Neural progenitor cell (in vitro differentiated cells): ENCODE measurements at regions not wholly inside any gene's neighbourhood (a gene's known extent, or its start where the extent isn't known, plus 50 kb on each side); places are given as distances from the start of the nearest gene placed in this dataset.

Experiments used
- DNase-seq: peaks from one replicate; pipeline ENCODE4 v3.0.0-alpha.2; 2016; ENCODE audit warnings: low spot score
- H2AFZ ChIP-seq: fragments of 200-600 bp; sonication (generic); replicated peaks from 2 replicates; pipeline ENCODE4 v1.6.1; 2016; ENCODE audit warnings: antibody characterized with exemption
- H3F3A ChIP-seq: fragments of 200-600 bp; sonication (generic); 2 replicates; pipeline ENCODE4 v1.6.1; 2016; ENCODE audit warnings: antibody characterized with exemption, low read depth
- H3K27ac ChIP-seq: fragments of 200-600 bp; sonication (generic); 2 replicates; pipeline ENCODE4 v1.5.1; 2016; ENCODE audit warnings: mild to moderate bottlenecking
- H3K27me3 ChIP-seq: fragments of 200-600 bp; sonication (generic); 2 replicates; pipeline ENCODE4 v1.6.1; 2016; ENCODE audit warnings: mild to moderate bottlenecking, moderate library complexity
- H3K36me3 ChIP-seq: fragments of 200-600 bp; sonication (generic); 2 replicates; pipeline ENCODE4 v1.5.1; 2016
- H3K4me1 ChIP-seq: fragments of 200-600 bp; sonication (generic); 2 replicates; pipeline ENCODE4 v1.6.1; 2016; ENCODE audit warnings: mixed run types
- H3K4me2 ChIP-seq: fragments of 200-600 bp; sonication (generic); 2 replicates; pipeline ENCODE4 v1.6.1; 2016
- H3K4me3 ChIP-seq: fragments of 200-600 bp; sonication (generic); 2 replicates; pipeline ENCODE4 v1.5.1; 2016
- H3K79me2 ChIP-seq: fragments of 200-600 bp; sonication (generic); 2 replicates; pipeline ENCODE4 v1.6.1; 2016; ENCODE audit warnings: low read depth
- H3K9ac ChIP-seq: fragments of 200-600 bp; sonication (generic); 2 replicates; pipeline ENCODE4 v1.6.1; 2016
- H3K9me3 ChIP-seq: fragments of 200-600 bp; sonication (generic); 2 replicates; pipeline ENCODE4 v1.5.1; 2016; ENCODE audit warnings: low read depth
- H4K20me1 ChIP-seq: fragments of 200-600 bp; sonication (generic); 2 replicates; pipeline ENCODE4 v1.6.1; 2016; ENCODE audit warnings: low read depth
- H3K27ac Mint-ChIP-seq: 3 replicates; pipeline ENCODE4 v1.8.0; 2021; ENCODE audit warnings: mixed read lengths
- H3K27me3 Mint-ChIP-seq: 2 replicates; pipeline ENCODE4 v1.8.0; 2022; ENCODE audit warnings: low read depth, mild to moderate bottlenecking, inconsistent platforms, moderate library complexity, mixed read lengths; ENCODE audit not compliant: insufficient read depth
- H3K36me3 Mint-ChIP-seq: 3 replicates; pipeline ENCODE4 v1.8.0; 2021; ENCODE audit warnings: mixed read lengths
- H3K4me1 Mint-ChIP-seq: 3 replicates; pipeline ENCODE4 v1.8.0; 2021; ENCODE audit warnings: mixed read lengths
- H3K4me3 Mint-ChIP-seq: 3 replicates; pipeline ENCODE4 v1.8.0; 2021; ENCODE audit warnings: mild to moderate bottlenecking, moderate library complexity, mixed read lengths
- H3K9me3 Mint-ChIP-seq: 3 replicates; pipeline ENCODE4 v1.8.0; 2020; ENCODE audit warnings: mixed read lengths
- EZH2 ChIP-seq: fragments of 200-600 bp; sonication (generic); IDR thresholded peaks from 2 replicates; pipeline ENCODE4 v1.6.1; 2017; ENCODE audit warnings: antibody characterized with exemption, mild to moderate bottlenecking, moderate library complexity
- EZH2phosphoT487 ChIP-seq: fragments of 200-600 bp; sonication (generic); IDR thresholded peaks from 2 replicates; pipeline ENCODE4 v1.6.1; 2017; ENCODE audit warnings: antibody characterized with exemption
- TF ChIP-seq, protein P1 (sequence below): fragments of 200-600 bp; sonication (generic); IDR thresholded peaks from 2 replicates; pipeline ENCODE4 v1.5.1; 2017; ENCODE audit warnings: antibody characterized with exemption, mild to moderate bottlenecking

DNA sequence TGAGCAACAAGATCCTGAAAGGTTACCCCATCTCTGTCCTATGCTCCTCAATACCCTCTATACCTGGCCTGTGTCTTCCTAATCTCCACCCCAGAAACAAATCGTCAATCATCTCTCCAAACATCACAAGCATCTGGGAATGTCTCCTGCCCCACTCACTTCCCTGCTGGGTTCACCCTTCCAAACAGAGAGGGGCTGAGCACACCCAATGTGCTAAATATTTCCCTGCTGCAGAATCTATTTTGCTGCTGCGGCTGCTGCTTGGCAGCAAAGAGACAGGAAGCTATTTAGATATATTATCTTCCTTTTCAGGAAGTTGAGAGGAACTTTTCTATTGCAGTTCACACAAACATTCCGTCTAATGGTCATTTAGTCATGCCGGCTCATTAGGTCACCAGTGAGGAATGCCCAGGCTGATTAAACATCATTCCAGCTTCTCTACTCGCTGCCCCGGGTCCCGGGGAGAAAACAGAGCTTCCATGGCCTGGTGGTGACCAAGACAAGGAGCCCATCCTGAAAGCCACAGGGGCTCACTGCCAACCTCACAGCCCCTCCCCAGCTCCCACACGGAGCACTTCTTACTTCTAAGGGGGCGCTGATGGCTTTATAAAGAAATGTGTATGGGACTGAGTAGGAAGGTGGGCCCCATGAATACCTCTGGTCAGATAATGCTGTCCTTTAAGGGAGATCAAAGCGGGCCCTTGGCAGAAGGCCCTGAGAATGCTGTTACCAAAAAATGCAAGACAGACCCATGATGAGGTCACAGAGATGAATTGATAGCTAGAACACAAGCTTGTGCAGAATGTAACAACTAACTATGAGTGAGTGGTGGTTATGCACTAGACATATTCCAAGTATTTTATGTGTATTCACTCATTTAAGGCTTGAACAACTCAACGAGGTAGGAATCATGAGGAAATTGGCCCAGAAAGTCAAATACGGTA, 218.3 kb downstream of the SOX9 start:
- Histone ChIP-seq H4K20me1 (no peaks in the 10 kb centered on the region), H3K79me2 (no peaks in the 10 kb centered on the region), H3K9ac (no peak overlapping the region), H3K4me3 (no peak overlapping the region), H3K27ac (no peak overlapping the region), H3F3A (no peaks in the 10 kb centered on the region), H3K4me2 (no peak overlapping the region), H3K36me3 (no peaks in the 10 kb centered on the region), H3K27me3 (no peaks in the 10 kb centered on the region), H2AFZ (no peak overlapping the region), H3K9me3 (no peaks in the 10 kb centered on the region), H3K4me1 (peaks cover 14% of the 10 kb centered on the region)
- Mint-ChIP-seq H3K4me1 (peaks cover 38% of the 10 kb centered on the region), H3K9me3 (peaks cover 6% of the 10 kb centered on the region), H3K27me3 (peaks cover 4% of the 10 kb centered on the region), H3K4me3 (no peak overlapping the region), H3K27ac (no peak overlapping the region), H3K36me3 (no peaks in the 10 kb centered on the region)
- DNase-seq, result no peak
- TF ChIP-seq, protein P1, sequence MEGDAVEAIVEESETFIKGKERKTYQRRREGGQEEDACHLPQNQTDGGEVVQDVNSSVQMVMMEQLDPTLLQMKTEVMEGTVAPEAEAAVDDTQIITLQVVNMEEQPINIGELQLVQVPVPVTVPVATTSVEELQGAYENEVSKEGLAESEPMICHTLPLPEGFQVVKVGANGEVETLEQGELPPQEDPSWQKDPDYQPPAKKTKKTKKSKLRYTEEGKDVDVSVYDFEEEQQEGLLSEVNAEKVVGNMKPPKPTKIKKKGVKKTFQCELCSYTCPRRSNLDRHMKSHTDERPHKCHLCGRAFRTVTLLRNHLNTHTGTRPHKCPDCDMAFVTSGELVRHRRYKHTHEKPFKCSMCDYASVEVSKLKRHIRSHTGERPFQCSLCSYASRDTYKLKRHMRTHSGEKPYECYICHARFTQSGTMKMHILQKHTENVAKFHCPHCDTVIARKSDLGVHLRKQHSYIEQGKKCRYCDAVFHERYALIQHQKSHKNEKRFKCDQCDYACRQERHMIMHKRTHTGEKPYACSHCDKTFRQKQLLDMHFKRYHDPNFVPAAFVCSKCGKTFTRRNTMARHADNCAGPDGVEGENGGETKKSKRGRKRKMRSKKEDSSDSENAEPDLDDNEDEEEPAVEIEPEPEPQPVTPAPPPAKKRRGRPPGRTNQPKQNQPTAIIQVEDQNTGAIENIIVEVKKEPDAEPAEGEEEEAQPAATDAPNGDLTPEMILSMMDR, result no peak
- TF ChIP-seq EZH2phosphoT487, result no peak

DNA sequence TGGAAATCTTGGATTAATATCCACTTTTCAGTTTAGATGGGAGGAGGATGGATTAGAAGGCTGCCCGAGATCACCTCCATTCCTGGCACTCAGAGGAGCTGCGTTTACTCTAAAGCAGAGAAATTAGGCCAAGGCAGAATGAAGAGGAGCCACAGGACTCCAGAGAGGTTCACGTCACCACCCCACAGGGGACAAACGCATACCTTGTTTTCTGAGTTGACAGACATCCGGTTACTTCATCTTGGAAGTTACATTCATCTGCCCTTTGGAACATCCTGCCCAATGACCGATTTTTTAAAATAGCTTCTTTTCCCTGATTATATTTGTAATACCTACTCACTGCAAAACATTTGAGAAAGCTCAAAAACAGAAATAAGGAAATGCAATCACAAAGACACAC, 220.0 kb downstream of the SOX9 start:
- H3K36me3 ChIP-seq, result no peaks in the 10 kb centered on the region
- Mint-ChIP-seq H3K4me3 (no peak overlapping the region), H3K36me3 (no peaks in the 10 kb centered on the region), H3K27me3 (peaks cover 5% of the 10 kb centered on the region), H3K4me1 (peaks cover 36% of the 10 kb centered on the region), H3K9me3 (peaks cover 4% of the 10 kb centered on the region), H3K27ac (no peak overlapping the region)
- H3K27ac ChIP-seq, result no peak overlapping the region
- H3K4me2 ChIP-seq, result no peak overlapping the region
- H3K4me1 ChIP-seq, result peaks cover 12% of the 10 kb centered on the region
- H4K20me1 ChIP-seq, result no peaks in the 10 kb centered on the region
- H2AFZ ChIP-seq, result no peak overlapping the region
- no peaks in the 10 kb centered on the region for H3K27me3 ChIP-seq
- no peak overlapping the region for H3K9ac ChIP-seq
- no peak for DNase-seq
- H3F3A ChIP-seq, result no peaks in the 10 kb centered on the region
- H3K9me3 ChIP-seq, result no peaks in the 10 kb centered on the region
- H3K4me3 ChIP-seq, result no peak overlapping the region
- TF ChIP-seq EZH2phosphoT487, result no peak
- TF ChIP-seq EZH2, result no peak
- TF ChIP-seq, protein P1, result no peak
- H3K79me2 ChIP-seq, result no peaks in the 10 kb centered on the region

DNA sequence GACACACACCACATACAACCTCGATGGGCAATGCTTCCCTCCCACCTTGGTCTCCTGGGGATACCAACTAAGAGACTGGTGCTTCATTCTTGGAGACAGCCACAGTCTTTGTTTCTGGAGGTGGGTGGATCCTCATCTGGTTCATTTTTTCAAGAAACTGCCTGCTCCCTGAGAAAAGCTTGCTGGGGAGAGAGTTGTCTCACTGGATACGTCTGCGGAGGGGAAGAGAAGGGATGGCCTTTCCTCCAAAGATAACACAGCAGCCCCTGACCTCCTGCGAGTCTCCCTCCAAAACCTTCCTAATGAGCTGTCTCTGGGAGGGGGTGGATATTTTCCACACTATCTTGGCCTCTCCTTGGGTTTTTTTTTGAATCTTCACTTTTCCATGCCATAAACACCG, 221.2 kb downstream of the SOX9 start:
- H3K27ac Mint-ChIP-seq, result peak overlapping the region; percentile 71
- no peaks in the 10 kb centered on the region for H3K79me2 ChIP-seq
- H3K9me3 ChIP-seq, result no peaks in the 10 kb centered on the region
- peaks cover 28% of the 10 kb centered on the region for H3K4me1 Mint-ChIP-seq
- no peak overlapping the region for H3K4me3 ChIP-seq
- H4K20me1 ChIP-seq, result no peaks in the 10 kb centered on the region
- H3K27me3 ChIP-seq, result no peaks in the 10 kb centered on the region
- no peak for DNase-seq
- no peak overlapping the region for H3K4me3 Mint-ChIP-seq
- peak overlapping the region; percentile 52 for H2AFZ ChIP-seq
- TF ChIP-seq EZH2 (no peak), EZH2phosphoT487 (no peak)
- TF ChIP-seq, protein P1, result no peak
- H3K27me3 Mint-ChIP-seq, result peaks cover 4% of the 10 kb centered on the region
- no peak overlapping the region for H3K4me2 ChIP-seq
- no peak overlapping the region for H3K27ac ChIP-seq
- no peaks in the 10 kb centered on the region for H3K36me3 Mint-ChIP-seq
- no peak overlapping the region for H3K9ac ChIP-seq
- H3K4me1 ChIP-seq, result peaks cover 5% of the 10 kb centered on the region
- no peaks in the 10 kb centered on the region for H3K36me3 ChIP-seq
- no peaks in the 10 kb centered on the region for H3F3A ChIP-seq
- H3K9me3 Mint-ChIP-seq, result peaks cover 4% of the 10 kb centered on the region
